ENCODE measurements at regions not wholly inside any gene's neighbourhood (a gene's known extent, or its start where the extent isn't known, plus 50 kb on each side); places are given as distances from the start of the nearest gene placed in this dataset.
"Not testable (repeated sequence)": the region's sequence is repeated elsewhere in the genome, so short reads cannot be mapped to it uniquely, and the experiment has no call there.

DNA sequence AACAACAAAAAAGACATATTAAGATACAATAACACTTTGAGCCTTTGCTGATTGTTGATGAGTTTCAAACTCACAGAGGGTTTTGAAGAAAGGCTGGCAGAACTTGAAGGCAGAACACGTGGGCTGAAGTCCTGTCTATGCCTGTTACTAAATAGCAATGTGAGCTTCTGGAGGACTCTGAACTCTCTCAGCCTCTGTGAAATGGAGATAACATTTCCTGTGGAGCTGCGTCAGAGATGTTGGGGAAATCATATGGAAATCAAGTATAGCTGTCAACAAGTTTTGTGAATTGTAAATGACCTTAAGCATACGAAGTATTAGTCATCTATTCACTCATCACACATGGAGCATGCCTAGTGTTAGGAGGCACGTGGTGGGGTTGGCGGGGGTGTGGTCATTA, 229.4 kb upstream of the VKORC1L1 start:
- not testable (repeated sequence) for TF ChIP-seq RBM34 (IDR thresholded peaks at IDR 0.05; ENCODE audit: borderline replicate concordance, insufficient read depth, low read length); POLR2A (conservative IDR thresholded peaks at IDR 0.05); EZH2 (IDR thresholded peaks at IDR 0.05; ENCODE audit: borderline replicate concordance, low read depth, low read length); SUPT5H (IDR thresholded peaks at IDR 0.05); ID3 (CRISPR knock-in tag; IDR thresholded peaks at IDR 0.05); ID3 (tag; IDR thresholded peaks at IDR 0.05); SMC3 (conservative IDR thresholded peaks at IDR 0.05; ENCODE audit: insufficient read depth, low read depth, low read length); FOXJ2 (tag; IDR thresholded peaks at IDR 0.05); POU5F1 (IDR thresholded peaks at IDR 0.05; ENCODE audit: borderline replicate concordance, low read depth, low read length, partially characterized antibody); FUS (optimal IDR thresholded peaks at IDR 0.05; ENCODE audit: low read depth, low read length); MCM7 (IDR thresholded peaks at IDR 0.05)
- TF ChIP-seq, protein P1, sequence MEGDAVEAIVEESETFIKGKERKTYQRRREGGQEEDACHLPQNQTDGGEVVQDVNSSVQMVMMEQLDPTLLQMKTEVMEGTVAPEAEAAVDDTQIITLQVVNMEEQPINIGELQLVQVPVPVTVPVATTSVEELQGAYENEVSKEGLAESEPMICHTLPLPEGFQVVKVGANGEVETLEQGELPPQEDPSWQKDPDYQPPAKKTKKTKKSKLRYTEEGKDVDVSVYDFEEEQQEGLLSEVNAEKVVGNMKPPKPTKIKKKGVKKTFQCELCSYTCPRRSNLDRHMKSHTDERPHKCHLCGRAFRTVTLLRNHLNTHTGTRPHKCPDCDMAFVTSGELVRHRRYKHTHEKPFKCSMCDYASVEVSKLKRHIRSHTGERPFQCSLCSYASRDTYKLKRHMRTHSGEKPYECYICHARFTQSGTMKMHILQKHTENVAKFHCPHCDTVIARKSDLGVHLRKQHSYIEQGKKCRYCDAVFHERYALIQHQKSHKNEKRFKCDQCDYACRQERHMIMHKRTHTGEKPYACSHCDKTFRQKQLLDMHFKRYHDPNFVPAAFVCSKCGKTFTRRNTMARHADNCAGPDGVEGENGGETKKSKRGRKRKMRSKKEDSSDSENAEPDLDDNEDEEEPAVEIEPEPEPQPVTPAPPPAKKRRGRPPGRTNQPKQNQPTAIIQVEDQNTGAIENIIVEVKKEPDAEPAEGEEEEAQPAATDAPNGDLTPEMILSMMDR (IDR thresholded peaks at IDR 0.05 in 2 of 3, conservative IDR thresholded peaks at IDR 0.05 in 1 of 3; ENCODE audit: insufficient read depth in 2 of 3, low read depth in 1 of 3, low read length in 3 of 3), result not testable (repeated sequence)

All from K562 (cell line).